ENCODE measurements at regions not wholly inside any gene's neighbourhood (a gene's known extent, or its start where the extent isn't known, plus 50 kb on each side); places are given as distances from the start of the nearest gene placed in this dataset.

GRCh38 chr7:21044384-21044783 is 257.7 kb upstream of the SP8 start:
- H3K79me2 ChIP-seq (ENCODE audit: insufficient read depth, low read length) = no peaks in the 10 kb centered on the region
- ATAC-seq (ENCODE audit: insufficient read depth, low read depth) (no peak), DNase-seq (no peak)
- no peaks in the 10 kb centered on the region for H3K9me3 ChIP-seq (ENCODE audit: insufficient read depth, low read length, severe bottlenecking)
- TF ChIP-seq EZH2 (IDR thresholded peaks at IDR 0.05; ENCODE audit: borderline replicate concordance, low read depth, low read length, severe bottlenecking) (no peak), CTCF (IDR thresholded peaks at IDR 0.05; ENCODE audit: borderline replicate concordance, extremely low read depth, low read length, poor library complexity, severe bottlenecking) (no peak)
- H2AFZ ChIP-seq (ENCODE audit: low read depth, low read length) = no peak overlapping the region
- H3K4me1 ChIP-seq (ENCODE audit: insufficient read depth, low read length) = no peaks in the 10 kb centered on the region
- no peaks in the 10 kb centered on the region for H4K20me1 ChIP-seq (ENCODE audit: insufficient read depth, low read length)
- H3K4me2 ChIP-seq (ENCODE audit: insufficient read depth, low read length) = no peak overlapping the region
- no peaks in the 10 kb centered on the region for H3K36me3 ChIP-seq (ENCODE audit: insufficient read depth, low read length)
- H3K4me3 ChIP-seq (ENCODE audit: low read depth in 1 of 2, low read length in 2 of 2) = no peak overlapping the region
- H3K27ac ChIP-seq (ENCODE audit: low read length) = no peak overlapping the region
- no peaks in the 10 kb centered on the region for H3K27me3 ChIP-seq (ENCODE audit: insufficient read depth, low read length, poor library complexity)
- no peak overlapping the region for H3K9ac ChIP-seq (ENCODE audit: low read depth, low read length)

GRCh38 chr7:21044913-21045568 is 258.4 kb upstream of the SP8 start:
- Histone ChIP-seq H2AFZ (ENCODE audit: low read depth, low read length) (no peak overlapping the region), H3K79me2 (ENCODE audit: insufficient read depth, low read length) (no peaks in the 10 kb centered on the region), H3K4me1 (ENCODE audit: insufficient read depth, low read length) (no peaks in the 10 kb centered on the region), H3K36me3 (ENCODE audit: insufficient read depth, low read length) (no peaks in the 10 kb centered on the region), H3K9me3 (ENCODE audit: insufficient read depth, low read length, severe bottlenecking) (no peaks in the 10 kb centered on the region), H4K20me1 (ENCODE audit: insufficient read depth, low read length) (no peaks in the 10 kb centered on the region), H3K4me2 (ENCODE audit: insufficient read depth, low read length) (no peak overlapping the region), H3K27me3 (ENCODE audit: insufficient read depth, low read length, poor library complexity) (no peaks in the 10 kb centered on the region), H3K9ac (ENCODE audit: low read depth, low read length) (no peak overlapping the region), H3K27ac (ENCODE audit: low read length) (no peak overlapping the region), H3K4me3 (ENCODE audit: low read depth in 1 of 2, low read length in 2 of 2) (no peak overlapping the region)
- DNase-seq (no peak), ATAC-seq (ENCODE audit: insufficient read depth, low read depth) (no peak)
- no peak for TF ChIP-seq EZH2 (IDR thresholded peaks at IDR 0.05; ENCODE audit: borderline replicate concordance, low read depth, low read length, severe bottlenecking)

GRCh38 chr7:21051865-21052264 is 265.2 kb upstream of the SP8 start:
- H3K4me1 ChIP-seq (ENCODE audit: insufficient read depth, low read length) = no peaks in the 10 kb centered on the region
- no peaks in the 10 kb centered on the region for H3K79me2 ChIP-seq (ENCODE audit: insufficient read depth, low read length)
- ATAC-seq (ENCODE audit: insufficient read depth, low read depth) = no peak
- TF ChIP-seq CTCF (IDR thresholded peaks at IDR 0.05; ENCODE audit: borderline replicate concordance, extremely low read depth, low read length, poor library complexity, severe bottlenecking) (no peak), EZH2 (IDR thresholded peaks at IDR 0.05; ENCODE audit: borderline replicate concordance, low read depth, low read length, severe bottlenecking) (no peak)
- no peak for DNase-seq
- no peak overlapping the region for H3K9ac ChIP-seq (ENCODE audit: low read depth, low read length)
- H2AFZ ChIP-seq (ENCODE audit: low read depth, low read length) = no peak overlapping the region
- H3K4me2 ChIP-seq (ENCODE audit: insufficient read depth, low read length) = no peak overlapping the region
- H3K36me3 ChIP-seq (ENCODE audit: insufficient read depth, low read length) = no peaks in the 10 kb centered on the region
- no peak overlapping the region for H3K27ac ChIP-seq (ENCODE audit: low read length)
- no peaks in the 10 kb centered on the region for H4K20me1 ChIP-seq (ENCODE audit: insufficient read depth, low read length)
- no peaks in the 10 kb centered on the region for H3K9me3 ChIP-seq (ENCODE audit: insufficient read depth, low read length, severe bottlenecking)
- no peak overlapping the region for H3K4me3 ChIP-seq (ENCODE audit: low read depth in 1 of 2, low read length in 2 of 2)
- no peaks in the 10 kb centered on the region for H3K27me3 ChIP-seq (ENCODE audit: insufficient read depth, low read length, poor library complexity)

- DNase-seq = no peak
- Histone ChIP-seq H3K27ac (ENCODE audit: low read length) (no peak overlapping the region), H3K4me3 (ENCODE audit: low read depth in 1 of 2, low read length in 2 of 2) (no peak overlapping the region), H3K36me3 (ENCODE audit: insufficient read depth, low read length) (no peaks in the 10 kb centered on the region), H3K4me1 (ENCODE audit: insufficient read depth, low read length) (no peaks in the 10 kb centered on the region), H3K9me3 (ENCODE audit: insufficient read depth, low read length, severe bottlenecking) (no peaks in the 10 kb centered on the region), H3K79me2 (ENCODE audit: insufficient read depth, low read length) (no peaks in the 10 kb centered on the region), H4K20me1 (ENCODE audit: insufficient read depth, low read length) (no peaks in the 10 kb centered on the region), H3K27me3 (ENCODE audit: insufficient read depth, low read length, poor library complexity) (no peaks in the 10 kb centered on the region), H3K9ac (ENCODE audit: low read depth, low read length) (no peak overlapping the region), H2AFZ (ENCODE audit: low read depth, low read length) (no peak overlapping the region), H3K4me2 (ENCODE audit: insufficient read depth, low read length) (no peak overlapping the region)
- TF ChIP-seq EZH2 (IDR thresholded peaks at IDR 0.05; ENCODE audit: borderline replicate concordance, low read depth, low read length, severe bottlenecking) (no peak), CTCF (IDR thresholded peaks at IDR 0.05; ENCODE audit: borderline replicate concordance, extremely low read depth, low read length, poor library complexity, severe bottlenecking) (no peak)
- ATAC-seq (ENCODE audit: insufficient read depth, low read depth) = no peak
Measured at GRCh38 chr7:21054427-21055112, 267.9 kb upstream of the SP8 start.

Data from DND-41 (cell line).